ENCODE measurements at regions not wholly inside any gene's neighbourhood (a gene's known extent, or its start where the extent isn't known, plus 50 kb on each side); places are given as distances from the start of the nearest gene placed in this dataset.
A peak's percentile ranks its signal among the peaks of the same experiment; 100 is the strongest.

GRCh38 chr1:112335351-112335750, 60.7 kb upstream of the CTTNBP2NL start:
- DNase-seq = no peak
- intact Hi-C loops (cut with micrococcal nuclease; ENCODE audit: unreplicated experiment) = no loop called here
- TF ChIP-seq EZH2 (IDR thresholded peaks at IDR 0.05; ENCODE audit: low read depth) (no peak), CTCF (conservative IDR thresholded peaks at IDR 0.05) (no peak)
- Histone ChIP-seq H3K9me3 (ENCODE audit: insufficient read depth, low read depth) (no peaks in the 10 kb centered on the region), H3K4me2 (no peak overlapping the region), H4K20me1 (ENCODE audit: insufficient read depth) (no peaks in the 10 kb centered on the region), H3K4me3 (no peak overlapping the region), H3K9me2 (ENCODE audit: insufficient read depth) (no peaks in the 10 kb centered on the region), H3F3A (ENCODE audit: insufficient read depth, low read depth) (no peaks in the 10 kb centered on the region), H3K4me1 (replicated peaks; ENCODE audit: insufficient read depth) (no peaks in the 10 kb centered on the region), H3K27ac (no peak overlapping the region), H3K36me3 (ENCODE audit: low read depth) (no peaks in the 10 kb centered on the region), H3K27me3 (ENCODE audit: insufficient read depth, low read depth) (peaks cover 96% of the 10 kb centered on the region), H3K79me2 (ENCODE audit: low read depth) (no peaks in the 10 kb centered on the region), H2AFZ (no peak overlapping the region)
- ChIA-PET POLR2A (ENCODE audit: unreplicated experiment) (no interaction called here), CTCF (interaction anchor here (0.6 kb wide), 1 partner anchor 799 kb away, joined by 8 read pairs; no protein-coding TSS in a partner anchor)
- BruUV-seq (replicated peaks) = no TSS peak

DNA sequence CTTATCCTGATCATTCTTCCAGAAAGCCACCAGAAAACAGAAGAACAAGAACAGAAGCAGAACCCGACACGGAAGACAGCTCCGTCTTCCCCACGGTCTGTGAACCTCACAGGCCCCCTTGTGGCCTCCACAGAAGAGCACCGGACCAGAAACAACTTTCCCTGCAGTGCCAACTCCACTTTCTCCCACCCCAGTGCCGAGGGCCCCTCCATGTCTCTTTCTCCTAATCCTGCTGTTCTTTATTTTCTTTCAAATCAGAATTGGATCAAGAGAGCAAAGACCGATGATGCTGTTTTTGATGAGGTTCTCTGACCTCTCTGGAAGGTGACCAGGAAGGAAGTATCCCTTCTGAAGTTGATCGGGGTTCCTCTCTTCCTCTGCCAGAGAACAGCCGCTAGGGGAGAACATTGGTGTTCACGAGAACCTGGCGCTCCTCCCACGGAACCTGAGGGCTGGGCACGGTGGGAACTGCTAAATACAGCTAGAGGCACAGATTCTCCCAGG, 58.9 kb upstream of the CTTNBP2NL start:
- H3K27ac ChIP-seq = no peak overlapping the region
- intact Hi-C loops (cut with micrococcal nuclease; ENCODE audit: unreplicated experiment) = no loop called here
- H2AFZ ChIP-seq = peak overlapping the region; percentile 10; the same call in 1 of the 2 replicates
- no peaks in the 10 kb centered on the region for H3F3A ChIP-seq (ENCODE audit: insufficient read depth, low read depth)
- POLR2A ChIA-PET (ENCODE audit: unreplicated experiment) = no interaction called here
- H3K4me1 ChIP-seq (replicated peaks; ENCODE audit: insufficient read depth) = no peaks in the 10 kb centered on the region
- CTCF ChIA-PET = interaction anchor here (0.6 to 0.7 kb wide), 3 partner anchors 53 to 456 kb away, joined by 3 to 5 read pairs (median 3); no protein-coding TSS in a partner anchor
- H3K9me3 ChIP-seq (ENCODE audit: insufficient read depth, low read depth) = no peaks in the 10 kb centered on the region
- no peaks in the 10 kb centered on the region for H3K9me2 ChIP-seq (ENCODE audit: insufficient read depth)
- DNase-seq = peak in 1 of 2 experiments; percentile 11
- no peak overlapping the region for H3K4me3 ChIP-seq
- peaks cover 89% of the 10 kb centered on the region for H3K27me3 ChIP-seq (ENCODE audit: insufficient read depth, low read depth)
- BruUV-seq (replicated peaks) = no TSS peak
- no peaks in the 10 kb centered on the region for H4K20me1 ChIP-seq (ENCODE audit: insufficient read depth)
- TF ChIP-seq CTCF (conservative IDR thresholded peaks at IDR 0.05) = peak; percentile 68
- no peak for TF ChIP-seq EZH2 (IDR thresholded peaks at IDR 0.05; ENCODE audit: low read depth)
- no peaks in the 10 kb centered on the region for H3K79me2 ChIP-seq (ENCODE audit: low read depth)
- H3K36me3 ChIP-seq (ENCODE audit: low read depth) = no peaks in the 10 kb centered on the region
- peak overlapping the region; percentile 12; the same call in 1 of the 2 replicates for H3K4me2 ChIP-seq

DNA sequence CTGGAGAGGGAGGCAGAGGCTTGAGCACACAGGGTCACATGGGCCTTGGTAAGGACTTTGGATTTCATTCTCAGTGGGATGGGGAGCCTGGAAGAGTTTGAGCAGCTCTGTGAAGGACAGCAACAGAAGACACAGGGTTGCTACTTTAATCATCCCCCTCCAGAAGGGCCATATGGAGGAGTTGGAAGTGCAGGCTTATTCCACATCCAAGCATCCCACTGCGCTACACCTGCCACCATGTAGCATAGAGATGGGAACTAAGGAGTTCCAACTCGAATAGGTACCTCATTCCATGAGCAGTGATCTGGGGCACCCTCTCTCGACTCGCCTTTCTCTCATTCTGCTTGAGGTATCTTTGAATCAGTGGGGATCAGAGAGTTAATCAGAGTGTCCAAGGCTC, 54.0 kb upstream of the CTTNBP2NL start:
- H3F3A ChIP-seq (ENCODE audit: insufficient read depth, low read depth) = no peaks in the 10 kb centered on the region
- POLR2A ChIA-PET (ENCODE audit: unreplicated experiment) = no interaction called here
- H3K27ac ChIP-seq = no peak overlapping the region
- no peaks in the 10 kb centered on the region for H3K36me3 ChIP-seq (ENCODE audit: low read depth)
- H3K9me2 ChIP-seq (ENCODE audit: insufficient read depth) = no peaks in the 10 kb centered on the region
- no peaks in the 10 kb centered on the region for H4K20me1 ChIP-seq (ENCODE audit: insufficient read depth)
- intact Hi-C loops (cut with micrococcal nuclease; ENCODE audit: unreplicated experiment) = no loop called here
- TF ChIP-seq CTCF (conservative IDR thresholded peaks at IDR 0.05) = no peak
- no peak for TF ChIP-seq EZH2 (IDR thresholded peaks at IDR 0.05; ENCODE audit: low read depth)
- no peak overlapping the region for H2AFZ ChIP-seq
- H3K4me3 ChIP-seq = no peak overlapping the region
- no peaks in the 10 kb centered on the region for H3K4me1 ChIP-seq (replicated peaks; ENCODE audit: insufficient read depth)
- no peaks in the 10 kb centered on the region for H3K9me3 ChIP-seq (ENCODE audit: insufficient read depth, low read depth)
- peaks cover 89% of the 10 kb centered on the region for H3K27me3 ChIP-seq (ENCODE audit: insufficient read depth, low read depth)
- no peaks in the 10 kb centered on the region for H3K79me2 ChIP-seq (ENCODE audit: low read depth)
- no peak for DNase-seq
- no TSS peak for BruUV-seq (replicated peaks)
- CTCF ChIA-PET = no interaction called here
- no peak overlapping the region for H3K4me2 ChIP-seq
